ENCODE measurements at regions not wholly inside any gene's neighbourhood (a gene's known extent, or its start where the extent isn't known, plus 50 kb on each side); places are given as distances from the start of the nearest gene placed in this dataset.

- TF ChIP-seq CTCF (IDR thresholded peaks at IDR 0.05; ENCODE audit: poor library complexity) (no peak), EZH2 (IDR thresholded peaks at IDR 0.05; ENCODE audit: borderline replicate concordance) (no peak)
Measured at GRCh38 chr3:110550511-110550910, 521.1 kb upstream of the NECTIN3 start.
